Stimulated activated CD4-positive, alpha-beta T cell treated with anti-CD3 and anti-CD28 coated beads, Interleukin-1b, Interleukin-23, amount 100 ng/mL, for 24 hours (primary cell): ENCODE measurements at regions not wholly inside any gene's neighbourhood (a gene's known extent, or its start where the extent isn't known, plus 50 kb on each side); places are given as distances from the start of the nearest gene placed in this dataset.

Source experiments
- DNase-seq, 4 experiments: peaks; one replicate each; pipeline ENCODE4 v3.0.0-alpha.2; 2020; ENCODE audit warnings: low read depth in 4 of 4, low spot score in 1 of 4

- no peak for DNase-seq
These were observed 76.7 kb upstream of the WNT7B start for GRCh38 chr22:46053563-46054090.

GRCh38 chr22:46054091-46055073 lies 77.4 kb upstream of the WNT7B start:
- DNase-seq: no peak

DNA sequence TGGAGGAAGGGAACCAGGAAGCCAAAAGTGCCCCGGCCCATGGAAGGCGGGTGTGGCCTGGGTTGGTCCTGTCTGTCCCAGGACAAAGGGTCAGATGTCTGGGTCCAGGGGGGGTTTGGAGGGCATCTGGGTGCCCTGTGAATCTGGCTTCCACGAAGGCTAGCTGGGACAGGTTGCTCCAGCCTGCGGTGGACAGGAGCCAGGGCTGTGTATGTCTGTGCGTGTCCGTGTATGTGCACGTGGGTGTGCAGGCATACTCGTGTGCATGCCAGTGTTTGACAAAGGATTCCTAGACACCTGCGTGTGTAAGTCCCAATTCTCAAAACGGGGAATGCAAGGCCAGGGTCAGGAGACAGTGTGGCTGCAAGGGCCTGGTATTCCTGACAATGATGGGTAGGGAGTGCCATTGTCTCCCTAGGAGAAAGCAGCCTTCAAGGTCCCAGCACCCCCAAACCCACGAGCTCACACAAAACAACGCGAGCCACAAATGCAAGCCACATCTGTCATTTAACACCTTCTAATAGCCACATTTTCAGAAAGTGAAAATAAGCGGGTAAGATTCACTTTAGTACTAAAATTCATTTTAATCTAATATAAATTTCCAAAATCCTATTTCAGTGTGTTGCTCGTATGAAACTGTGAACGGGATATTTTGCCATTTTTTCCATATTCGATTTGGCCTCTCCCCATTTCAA lies 78.4 kb upstream of the WNT7B start:
- DNase-seq: no peak

GRCh38 chr22:46055911-46056545 lies 79.1 kb upstream of the WNT7B start:
- DNase-seq: no peak

DNA sequence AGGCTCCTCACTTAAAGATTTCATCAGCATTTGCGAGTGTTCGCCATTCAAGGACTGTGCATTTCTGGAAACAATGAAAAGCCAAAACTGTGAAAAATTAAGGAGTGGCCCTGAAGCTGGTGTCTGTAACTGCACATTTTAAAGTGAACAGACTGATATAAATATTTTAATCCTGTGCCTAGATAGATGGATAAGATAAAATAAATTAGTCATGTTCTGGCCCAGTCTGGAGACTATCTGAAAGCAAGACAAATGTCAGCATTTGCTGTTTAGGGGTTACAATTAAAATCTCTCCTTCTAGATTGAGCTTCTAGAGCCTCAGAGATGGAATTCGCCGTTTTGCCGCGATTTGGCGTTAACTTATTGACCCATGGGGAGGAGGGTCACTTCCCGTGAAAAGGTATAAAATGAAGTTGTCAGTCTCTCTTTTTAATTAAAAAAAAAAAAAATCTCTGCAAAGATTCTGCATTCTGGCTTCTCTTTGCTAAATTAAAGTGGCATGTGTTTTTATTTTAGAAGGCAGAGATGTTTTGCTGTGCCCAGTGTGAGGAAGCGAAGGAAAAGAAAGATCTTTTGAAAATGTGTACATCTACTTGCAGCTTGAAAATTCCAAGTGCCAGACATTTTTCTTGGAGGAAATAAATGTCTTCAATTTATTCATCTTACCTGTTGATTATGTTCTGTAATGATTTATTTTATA lies 79.7 kb upstream of the WNT7B start:
- DNase-seq: no peak

DNA sequence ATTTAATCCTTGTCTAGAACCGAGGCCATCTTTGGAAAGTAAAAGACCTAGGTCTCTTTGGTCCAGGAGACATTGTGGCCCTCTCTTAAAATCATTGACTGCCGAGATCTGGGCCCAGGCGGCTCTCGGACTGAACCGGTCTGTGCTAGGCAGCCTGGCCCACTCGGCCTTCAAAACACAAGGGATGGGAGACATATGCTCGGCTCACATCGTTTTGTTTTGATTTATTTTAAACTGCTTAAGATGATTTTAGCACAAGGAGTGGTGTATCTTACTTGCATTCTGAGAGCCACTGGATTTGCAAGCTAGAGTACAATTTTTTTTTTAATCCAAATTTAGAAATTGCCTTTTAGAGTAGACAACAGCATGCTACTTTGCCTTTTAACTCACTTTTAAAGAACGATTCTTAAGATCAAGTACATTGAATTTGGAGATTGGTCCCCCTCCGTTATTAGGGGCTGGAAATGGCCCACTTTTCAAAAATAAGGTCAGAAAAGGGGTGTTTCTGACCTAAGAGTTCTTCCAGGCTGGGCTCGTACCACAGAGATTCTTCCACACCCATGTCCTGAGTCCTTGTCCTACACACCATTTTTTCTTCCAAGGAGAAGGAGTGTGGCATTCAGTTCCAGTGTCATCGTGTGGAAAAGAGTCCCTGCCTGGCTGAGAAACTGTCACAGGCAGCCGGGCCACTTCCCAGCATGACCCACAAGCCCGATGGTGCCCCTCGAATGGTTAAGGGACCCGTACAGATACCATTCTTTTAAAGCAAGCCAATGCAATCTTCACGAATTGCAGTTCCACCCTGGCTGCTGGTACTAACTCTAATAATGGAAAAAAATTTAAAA lies 80.5 kb upstream of the WNT7B start:
- DNase-seq: no peak

- no peak for DNase-seq
These were observed 81.1 kb upstream of the WNT7B start for GRCh38 chr22:46058091-46058420.

DNA sequence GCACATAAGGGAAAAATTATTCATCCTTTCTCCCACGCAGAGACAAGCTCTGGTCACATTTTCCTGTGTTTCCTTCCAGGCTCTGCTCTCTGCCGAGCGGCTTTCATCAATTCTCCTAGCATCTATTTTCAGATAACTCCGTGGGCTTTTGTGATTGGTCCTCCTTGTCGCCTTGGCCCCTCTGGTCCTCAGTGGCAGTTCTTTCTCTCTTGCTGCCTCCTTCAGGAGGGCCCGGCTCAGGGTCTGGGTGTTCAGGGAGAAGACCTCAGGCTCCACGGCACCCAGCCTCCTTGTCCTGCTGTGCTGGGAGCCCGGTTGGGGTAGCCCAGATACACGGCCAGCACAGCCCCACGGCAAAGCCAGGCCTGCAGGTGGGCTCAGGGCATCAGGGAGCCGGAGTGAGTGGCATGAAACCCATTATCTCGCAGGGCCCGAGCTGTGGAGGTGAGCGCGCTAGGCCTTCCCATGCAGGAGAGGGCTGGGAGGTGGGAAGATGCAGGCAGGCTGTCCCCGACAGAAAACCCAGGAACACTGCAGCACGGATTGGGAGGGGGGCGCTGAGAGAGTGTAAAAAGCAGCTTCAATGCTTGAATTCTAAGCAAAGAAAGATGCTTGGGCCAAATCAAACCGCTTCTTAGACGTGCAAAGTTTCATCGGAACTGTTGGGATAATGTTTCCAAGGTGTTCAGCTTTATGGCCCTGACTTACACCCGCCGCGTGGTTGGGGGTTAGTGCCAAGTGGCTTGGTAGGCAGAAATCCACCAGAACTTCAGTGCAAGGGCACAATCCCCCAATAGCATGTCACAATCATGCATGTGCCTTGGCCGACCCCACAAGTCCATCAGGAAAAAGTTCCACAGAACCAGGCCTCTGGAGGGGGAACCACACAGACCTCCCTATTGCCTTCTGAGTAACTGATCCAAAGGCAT lies 81.9 kb upstream of the WNT7B start:
- no peak for DNase-seq

DNA sequence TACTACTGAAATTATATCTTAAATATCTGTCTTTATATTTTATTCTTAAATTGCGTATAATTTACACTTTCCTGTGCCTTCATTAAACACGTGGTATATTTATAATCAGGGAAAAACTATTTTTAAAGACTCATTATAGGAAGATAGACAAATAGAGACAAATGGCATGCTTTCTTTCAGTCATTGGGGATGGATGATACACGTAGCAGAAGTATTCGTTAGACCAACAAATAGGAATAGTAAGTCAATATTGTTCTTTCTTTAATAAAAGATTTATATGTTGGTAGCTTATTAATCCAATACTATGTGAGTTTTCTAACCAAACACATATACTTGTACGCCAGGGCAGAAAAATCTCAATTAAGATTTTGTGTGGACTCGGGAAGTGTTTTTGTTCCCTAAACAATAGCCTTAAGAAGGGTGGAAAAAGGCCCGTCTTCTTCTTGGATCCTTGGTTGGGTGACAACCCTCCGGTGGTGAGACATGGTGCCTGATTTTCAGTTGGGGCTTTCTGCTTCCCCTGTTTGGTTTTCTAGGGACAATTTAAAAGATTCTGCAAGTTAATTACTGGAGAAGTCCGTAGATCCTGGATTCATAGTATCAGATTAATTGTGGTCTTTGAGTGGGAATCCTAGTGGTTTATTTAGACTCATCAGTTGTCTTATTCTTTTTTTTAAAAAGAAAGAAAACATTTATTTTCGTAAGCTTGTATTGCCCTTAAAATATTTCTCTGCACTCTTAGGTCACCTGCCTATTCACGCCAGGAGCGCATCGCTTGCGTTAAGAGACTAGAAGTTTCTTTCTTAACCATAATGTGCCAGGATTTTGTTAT lies 83.5 kb upstream of the WNT7B start:
- DNase-seq: no peak

- no peak for DNase-seq
These were observed 84.2 kb upstream of the WNT7B start for GRCh38 chr22:46061124-46061500.

DNA sequence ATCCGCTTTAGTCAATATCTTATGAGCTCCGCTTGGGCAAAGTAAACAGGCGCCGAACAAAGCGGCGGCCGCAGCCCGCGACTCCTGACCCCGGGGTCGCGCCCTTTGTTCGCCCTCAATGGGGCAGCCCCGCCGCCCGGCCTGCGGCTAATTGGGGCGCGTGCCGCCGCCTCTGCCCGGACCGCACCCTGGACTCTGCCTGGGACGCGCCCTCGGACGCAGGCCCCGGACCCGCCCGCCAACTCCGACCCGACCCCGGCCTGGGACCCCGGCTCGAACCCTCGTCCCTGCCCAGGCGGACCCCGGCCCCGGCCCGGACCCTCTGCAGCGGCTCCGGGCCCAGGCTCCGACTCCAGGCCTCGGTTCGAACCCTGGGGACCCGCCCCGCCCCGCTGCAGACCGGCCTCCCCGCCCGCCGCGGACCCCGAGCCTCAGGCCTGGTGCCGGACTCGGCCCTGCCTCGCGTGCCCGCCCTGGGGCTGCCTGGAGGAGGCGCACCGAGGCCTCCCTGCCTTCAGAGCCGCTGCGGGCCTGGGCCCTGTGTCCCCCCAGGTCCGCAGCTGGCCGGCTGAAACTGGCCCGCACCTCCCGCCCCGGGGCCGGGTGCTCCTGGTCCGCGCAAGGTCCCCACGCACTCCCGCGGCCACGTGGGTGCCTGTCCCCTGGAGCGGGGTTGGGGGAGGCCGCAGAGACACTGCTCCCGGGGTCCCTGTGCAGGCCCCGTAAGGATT lies 84.7 kb upstream of the WNT7B start:
- DNase-seq: no peak

- no peak for DNase-seq
These were observed 85.3 kb upstream of the WNT7B start for GRCh38 chr22:46062232-46062615.

GRCh38 chr22:46062971-46063631 lies 86.1 kb upstream of the WNT7B start:
- DNase-seq: no peak

GRCh38 chr22:46063846-46064227 lies 86.5 kb upstream of the PPARA start:
- DNase-seq: no peak

DNA sequence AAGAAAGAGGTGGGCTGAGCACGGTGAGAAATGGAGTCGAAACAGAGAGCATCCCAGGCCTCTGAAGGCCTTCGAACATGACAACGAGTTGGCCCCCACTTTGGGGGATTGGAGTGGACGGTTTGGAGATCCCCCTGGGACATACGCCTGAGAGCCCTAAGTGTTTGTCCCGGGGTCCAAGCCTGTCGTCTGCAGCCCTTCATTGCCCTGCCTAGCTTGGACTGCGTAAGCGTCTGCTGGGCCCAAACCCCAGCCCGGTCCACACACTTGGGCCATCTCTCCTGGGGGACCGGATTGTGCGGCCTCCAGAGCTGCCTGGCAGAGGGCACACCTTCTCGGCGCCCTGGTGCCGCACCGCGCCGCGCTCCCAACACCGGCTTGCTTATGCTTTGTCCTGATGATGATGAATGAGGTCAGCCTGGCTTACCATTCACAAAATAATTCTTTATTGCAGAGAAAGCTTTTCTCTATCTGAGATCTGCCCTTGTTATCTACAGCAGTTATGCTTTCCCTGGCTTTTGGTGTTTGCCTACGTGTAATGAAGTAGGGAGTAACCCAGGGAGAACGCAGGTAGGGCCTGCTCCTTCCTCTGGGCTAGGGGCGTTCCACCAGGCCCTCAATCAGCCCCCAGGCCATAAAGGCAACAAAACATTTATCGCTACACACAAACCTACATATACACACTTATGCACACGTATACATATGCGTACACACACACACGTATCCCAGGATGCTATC lies 85.9 kb upstream of the PPARA start:
- DNase-seq: no peak

DNA sequence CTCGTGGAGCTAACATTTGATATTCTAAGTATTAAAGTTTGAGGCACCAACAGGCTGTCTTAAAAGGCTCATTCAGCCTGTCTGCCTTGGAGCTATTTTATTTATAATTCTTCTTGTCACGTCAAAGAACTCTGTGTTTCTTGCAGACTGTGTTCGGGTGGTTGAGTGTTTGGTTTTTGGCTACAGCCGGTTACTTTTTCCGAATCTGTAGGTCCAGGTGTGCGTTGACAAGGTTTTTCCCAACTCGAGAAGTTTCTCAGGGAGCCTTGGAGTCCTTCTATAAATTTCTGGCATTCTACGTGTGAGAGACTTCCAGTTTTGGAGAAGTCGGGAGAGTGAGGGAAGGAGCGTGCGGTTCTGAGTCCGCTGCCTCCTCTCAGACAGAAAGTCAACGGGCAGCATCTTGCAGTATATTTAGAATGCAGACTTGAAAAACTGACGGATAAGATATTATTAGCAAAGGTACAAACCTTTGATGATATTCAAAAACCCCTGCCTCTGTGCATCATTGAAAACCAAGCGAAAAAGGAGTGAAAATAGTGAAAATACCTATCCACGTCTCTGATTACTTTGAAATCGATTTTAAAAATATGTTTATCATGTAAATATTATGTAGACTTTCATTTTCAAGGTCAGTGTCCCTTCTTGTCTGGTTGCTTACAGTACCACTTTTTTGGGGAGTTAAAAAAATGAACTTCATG lies 85.2 kb upstream of the PPARA start:
- no peak for DNase-seq
